ENCODE measurements at regions not wholly inside any gene's neighbourhood (a gene's known extent, or its start where the extent isn't known, plus 50 kb on each side); places are given as distances from the start of the nearest gene placed in this dataset.

DNA sequence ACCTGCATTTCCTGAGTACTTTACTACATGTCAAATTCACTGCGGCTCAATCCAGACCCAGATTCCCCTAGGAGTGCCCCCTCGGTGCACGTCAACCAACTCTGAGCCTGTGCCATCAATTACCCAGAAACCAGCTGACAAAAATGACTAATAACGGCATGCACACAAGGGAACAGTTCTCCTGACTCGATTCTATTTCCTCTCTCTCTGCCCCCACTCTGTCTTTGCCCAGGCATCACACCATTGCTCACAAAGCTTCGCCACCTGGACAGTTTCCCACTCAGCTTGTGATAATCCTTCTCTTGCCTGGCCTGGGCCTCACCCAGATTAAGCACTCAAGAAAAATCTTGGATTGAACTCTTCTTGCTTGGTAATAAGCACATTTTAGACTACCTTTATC is 115.3 kb upstream of the NDUFV2 start:
- TF ChIP-seq POLR2A (IDR thresholded peaks at IDR 0.05) (no peak), EP300 (IDR thresholded peaks at IDR 0.05) (no peak), POLR2AphosphoS5 (IDR thresholded peaks at IDR 0.05) (no peak), CTCF (IDR thresholded peaks at IDR 0.05) (no peak)
- intact Hi-C loops (cut with DNase I; ENCODE audit: low total_unique reads) = loop anchor here (10.0 kb wide), 1 partner anchor 332 kb away; no protein-coding TSS in a partner anchor
- H3K4me1 ChIP-seq = peaks cover 0 to 10% (median 4%) of the 10 kb centered on the region in 4 donors

DNA sequence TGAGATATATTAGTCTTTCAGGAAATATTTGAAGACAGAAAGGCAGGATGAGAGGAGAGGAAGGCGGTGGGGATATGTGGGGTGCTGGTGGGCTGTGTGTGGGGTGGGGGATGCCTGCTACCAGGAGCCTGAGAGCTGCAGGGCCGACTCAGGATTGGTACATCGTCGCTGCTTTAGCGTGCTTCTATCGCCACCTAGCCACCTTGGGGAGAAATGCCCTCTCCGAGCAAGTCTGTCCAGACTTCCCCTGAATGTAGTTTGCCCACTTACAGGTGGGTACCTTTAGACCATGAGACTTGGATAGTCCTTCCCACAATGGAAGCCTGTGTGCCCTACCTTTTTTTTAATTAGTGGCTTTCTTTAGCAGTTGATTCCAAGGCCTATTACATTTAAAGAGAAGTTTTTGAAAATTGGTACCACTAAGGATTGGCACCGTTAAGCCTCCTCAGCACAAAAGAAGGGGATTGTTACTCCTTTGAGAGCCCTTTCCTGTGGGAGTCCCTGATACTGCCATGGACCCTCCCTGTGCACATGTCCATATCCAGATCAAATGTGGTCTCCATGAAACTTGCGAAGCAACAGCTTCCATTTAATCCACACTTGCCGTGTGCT is 114.1 kb upstream of the NDUFV2 start:
- Histone ChIP-seq H3K27ac (no peak overlapping the region), H3K9me3 (no peaks in the 10 kb centered on the region), H3K36me3 (no peaks in the 10 kb centered on the region), H3K4me3 (no peak overlapping the region), H3K4me1 (peaks cover 0 to 8% (median 2%) of the 10 kb centered on the region in 4 donors), H3K27me3 (no peaks in the 10 kb centered on the region)
- intact Hi-C loops (cut with DNase I; ENCODE audit: low total_unique reads) = loop anchor here (10.0 kb wide), 1 partner anchor 334 kb away; no protein-coding TSS in a partner anchor
- TF ChIP-seq CTCF (IDR thresholded peaks at IDR 0.05) (peak in 5 of 7 experiments; percentile 64 to 79 (median 69)), POLR2AphosphoS5 (IDR thresholded peaks at IDR 0.05) (peak in 1 of 3 donors; percentile 11), POLR2A (IDR thresholded peaks at IDR 0.05) (no peak)
- peak; percentile 59 to 86 for DNase-seq
- WGBS, 5 donors = 28 to 31% (median 29%) methylated on average over 10 of the region's 10 CpGs

More for the DNA sequence above, 115.3 kb upstream of the NDUFV2 start:
- no peak overlapping the region for H3K27ac ChIP-seq
- no peaks in the 10 kb centered on the region for H3K36me3 ChIP-seq
- no peaks in the 10 kb centered on the region for H3K9me3 ChIP-seq
- no peaks in the 10 kb centered on the region for H3K27me3 ChIP-seq
- H3K4me3 ChIP-seq = no peak overlapping the region
- 51 to 67% (median 58%) methylated on average over 6 of the region's 6 CpGs for WGBS, 5 donors
- peak in 1 of 2 donors; percentile 55 for DNase-seq

- DNase-seq = no peak
- Histone ChIP-seq H3K9me3 (no peaks in the 10 kb centered on the region), H3K27me3 (no peaks in the 10 kb centered on the region), H3K4me1 (peaks cover 0 to 8% (median 2%) of the 10 kb centered on the region in 4 donors), H3K27ac (no peak overlapping the region), H3K4me3 (no peak overlapping the region), H3K36me3 (no peaks in the 10 kb centered on the region)
- 61 to 79% (median 74%) methylated on average over 5 of the region's 5 CpGs for WGBS, 5 donors
- TF ChIP-seq EP300 (IDR thresholded peaks at IDR 0.05) (no peak), POLR2A (IDR thresholded peaks at IDR 0.05) (no peak), CTCF (IDR thresholded peaks at IDR 0.05) (no peak), POLR2AphosphoS5 (IDR thresholded peaks at IDR 0.05) (no peak)
- intact Hi-C loops (cut with DNase I; ENCODE audit: low total_unique reads) = loop anchor here (10.0 kb wide), 1 partner anchor 334 kb away; no protein-coding TSS in a partner anchor
Measured at GRCh38 chr18:8989017-8989416, 113.5 kb upstream of the NDUFV2 start.

GRCh38 chr18:8989855-8990254 is 112.6 kb upstream of the NDUFV2 start:
- Histone ChIP-seq H3K4me1 (peaks cover 0 to 8% (median 2%) of the 10 kb centered on the region in 4 donors), H3K36me3 (no peaks in the 10 kb centered on the region), H3K4me3 (no peak overlapping the region), H3K9me3 (no peaks in the 10 kb centered on the region), H3K27ac (no peak overlapping the region), H3K27me3 (no peaks in the 10 kb centered on the region)
- no peak for TF ChIP-seq POLR2A (IDR thresholded peaks at IDR 0.05)
- no peak for TF ChIP-seq EP300 (IDR thresholded peaks at IDR 0.05)
- TF ChIP-seq CTCF (IDR thresholded peaks at IDR 0.05) = no peak
- no peak for TF ChIP-seq POLR2AphosphoS5 (IDR thresholded peaks at IDR 0.05)
- no peak for DNase-seq
- intact Hi-C loops (cut with DNase I; ENCODE audit: low total_unique reads) = loop anchor here (10.0 kb wide), 1 partner anchor 335 kb away; no protein-coding TSS in a partner anchor
- 82 to 88% (median 84%) methylated on average over 10 of the region's 10 CpGs for WGBS, 5 donors
